ENCODE measurements at regions not wholly inside any gene's neighbourhood (a gene's known extent, or its start where the extent isn't known, plus 50 kb on each side); places are given as distances from the start of the nearest gene placed in this dataset.

DNA sequence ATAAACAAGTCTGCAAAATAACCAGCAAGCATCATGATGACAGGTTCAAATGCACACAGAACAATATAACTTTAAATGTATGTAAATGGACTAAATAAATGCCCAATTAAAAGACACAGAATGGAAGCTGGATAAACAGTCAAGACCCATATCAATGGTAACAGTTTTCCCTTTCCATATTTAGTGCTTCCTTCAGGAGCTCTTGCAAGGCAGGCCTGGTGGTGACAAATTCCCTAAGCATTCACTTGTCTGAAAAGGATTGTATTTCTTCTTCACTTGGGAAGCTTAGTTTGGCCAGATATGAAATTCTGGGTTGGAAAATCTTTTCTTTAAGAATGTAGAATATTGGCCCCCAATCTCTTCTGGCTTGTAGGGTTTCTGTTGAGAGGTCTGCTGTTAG is 120.2 kb upstream of the RASA1 start (continued):
- TF ChIP-seq, protein P1, sequence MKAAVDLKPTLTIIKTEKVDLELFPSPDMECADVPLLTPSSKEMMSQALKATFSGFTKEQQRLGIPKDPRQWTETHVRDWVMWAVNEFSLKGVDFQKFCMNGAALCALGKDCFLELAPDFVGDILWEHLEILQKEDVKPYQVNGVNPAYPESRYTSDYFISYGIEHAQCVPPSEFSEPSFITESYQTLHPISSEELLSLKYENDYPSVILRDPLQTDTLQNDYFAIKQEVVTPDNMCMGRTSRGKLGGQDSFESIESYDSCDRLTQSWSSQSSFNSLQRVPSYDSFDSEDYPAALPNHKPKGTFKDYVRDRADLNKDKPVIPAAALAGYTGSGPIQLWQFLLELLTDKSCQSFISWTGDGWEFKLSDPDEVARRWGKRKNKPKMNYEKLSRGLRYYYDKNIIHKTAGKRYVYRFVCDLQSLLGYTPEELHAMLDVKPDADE (IDR thresholded peaks at IDR 0.05): no peak
- TF ChIP-seq, protein P2, sequence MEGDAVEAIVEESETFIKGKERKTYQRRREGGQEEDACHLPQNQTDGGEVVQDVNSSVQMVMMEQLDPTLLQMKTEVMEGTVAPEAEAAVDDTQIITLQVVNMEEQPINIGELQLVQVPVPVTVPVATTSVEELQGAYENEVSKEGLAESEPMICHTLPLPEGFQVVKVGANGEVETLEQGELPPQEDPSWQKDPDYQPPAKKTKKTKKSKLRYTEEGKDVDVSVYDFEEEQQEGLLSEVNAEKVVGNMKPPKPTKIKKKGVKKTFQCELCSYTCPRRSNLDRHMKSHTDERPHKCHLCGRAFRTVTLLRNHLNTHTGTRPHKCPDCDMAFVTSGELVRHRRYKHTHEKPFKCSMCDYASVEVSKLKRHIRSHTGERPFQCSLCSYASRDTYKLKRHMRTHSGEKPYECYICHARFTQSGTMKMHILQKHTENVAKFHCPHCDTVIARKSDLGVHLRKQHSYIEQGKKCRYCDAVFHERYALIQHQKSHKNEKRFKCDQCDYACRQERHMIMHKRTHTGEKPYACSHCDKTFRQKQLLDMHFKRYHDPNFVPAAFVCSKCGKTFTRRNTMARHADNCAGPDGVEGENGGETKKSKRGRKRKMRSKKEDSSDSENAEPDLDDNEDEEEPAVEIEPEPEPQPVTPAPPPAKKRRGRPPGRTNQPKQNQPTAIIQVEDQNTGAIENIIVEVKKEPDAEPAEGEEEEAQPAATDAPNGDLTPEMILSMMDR (conservative IDR thresholded peaks at IDR 0.05; ENCODE audit: low read depth in 2 of 2): no peak
- no peak for TF ChIP-seq ZNF331 (CRISPR knock-in tag; IDR thresholded peaks at IDR 0.05; ENCODE audit: low read depth)
- TF ChIP-seq EZH2phosphoT487 (IDR thresholded peaks at IDR 0.05; ENCODE audit: unreplicated experiment): no peak
- TF ChIP-seq, protein P3, sequence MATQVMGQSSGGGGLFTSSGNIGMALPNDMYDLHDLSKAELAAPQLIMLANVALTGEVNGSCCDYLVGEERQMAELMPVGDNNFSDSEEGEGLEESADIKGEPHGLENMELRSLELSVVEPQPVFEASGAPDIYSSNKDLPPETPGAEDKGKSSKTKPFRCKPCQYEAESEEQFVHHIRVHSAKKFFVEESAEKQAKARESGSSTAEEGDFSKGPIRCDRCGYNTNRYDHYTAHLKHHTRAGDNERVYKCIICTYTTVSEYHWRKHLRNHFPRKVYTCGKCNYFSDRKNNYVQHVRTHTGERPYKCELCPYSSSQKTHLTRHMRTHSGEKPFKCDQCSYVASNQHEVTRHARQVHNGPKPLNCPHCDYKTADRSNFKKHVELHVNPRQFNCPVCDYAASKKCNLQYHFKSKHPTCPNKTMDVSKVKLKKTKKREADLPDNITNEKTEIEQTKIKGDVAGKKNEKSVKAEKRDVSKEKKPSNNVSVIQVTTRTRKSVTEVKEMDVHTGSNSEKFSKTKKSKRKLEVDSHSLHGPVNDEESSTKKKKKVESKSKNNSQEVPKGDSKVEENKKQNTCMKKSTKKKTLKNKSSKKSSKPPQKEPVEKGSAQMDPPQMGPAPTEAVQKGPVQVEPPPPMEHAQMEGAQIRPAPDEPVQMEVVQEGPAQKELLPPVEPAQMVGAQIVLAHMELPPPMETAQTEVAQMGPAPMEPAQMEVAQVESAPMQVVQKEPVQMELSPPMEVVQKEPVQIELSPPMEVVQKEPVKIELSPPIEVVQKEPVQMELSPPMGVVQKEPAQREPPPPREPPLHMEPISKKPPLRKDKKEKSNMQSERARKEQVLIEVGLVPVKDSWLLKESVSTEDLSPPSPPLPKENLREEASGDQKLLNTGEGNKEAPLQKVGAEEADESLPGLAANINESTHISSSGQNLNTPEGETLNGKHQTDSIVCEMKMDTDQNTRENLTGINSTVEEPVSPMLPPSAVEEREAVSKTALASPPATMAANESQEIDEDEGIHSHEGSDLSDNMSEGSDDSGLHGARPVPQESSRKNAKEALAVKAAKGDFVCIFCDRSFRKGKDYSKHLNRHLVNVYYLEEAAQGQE (IDR thresholded peaks at IDR 0.05; ENCODE audit: unreplicated experiment): no peak
- TF ChIP-seq NANOG (IDR thresholded peaks at IDR 0.05; ENCODE audit: borderline replicate concordance): no peak
- TF ChIP-seq EZH2 (IDR thresholded peaks at IDR 0.05; ENCODE audit: low read depth, unreplicated experiment): no peak
- no peak for TF ChIP-seq POLR2AphosphoS5 (IDR thresholded peaks at IDR 0.05; ENCODE audit: low read depth)
- TF ChIP-seq JUNB (IDR thresholded peaks at IDR 0.05; ENCODE audit: unreplicated experiment): no peak
- no peak for TF ChIP-seq ZNF114 (CRISPR knock-in tag; IDR thresholded peaks at IDR 0.05)
- TF ChIP-seq CREB1 (CRISPR knock-in tag; IDR thresholded peaks at IDR 0.05; ENCODE audit: low read depth): no peak
- TF ChIP-seq STAT1 (IDR thresholded peaks at IDR 0.05; ENCODE audit: unreplicated experiment): no peak

DNA sequence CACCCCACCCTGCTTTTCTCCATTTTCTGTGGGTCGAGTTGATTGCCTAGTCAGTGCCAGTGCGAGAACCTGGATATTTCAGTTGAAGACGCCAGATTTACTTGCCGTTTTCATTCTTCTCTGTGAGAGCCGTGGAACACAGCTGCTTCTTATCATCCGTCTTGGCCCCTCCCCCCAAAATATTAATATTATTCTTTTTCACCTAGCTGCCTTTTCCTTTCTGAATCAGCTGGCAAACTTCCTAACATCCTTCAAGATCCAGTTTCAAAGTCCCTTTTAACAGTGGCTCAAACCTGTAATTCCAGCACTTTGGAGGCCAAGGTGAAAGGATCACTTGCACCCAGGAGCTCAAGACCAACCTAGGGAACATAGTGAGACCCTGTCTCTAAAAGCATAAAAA is 117.1 kb upstream of the RASA1 start:
- no peak for ATAC-seq
- H3K27ac Mint-ChIP-seq: no peak overlapping the region; the same call in 1 of the 2 replicates
- H3K27me3 Mint-ChIP-seq (ENCODE audit: insufficient read depth, low read depth, poor library complexity): no peaks in the 10 kb centered on the region
- Histone ChIP-seq H2AFZ (no peak overlapping the region), H3K4me2 (no peak overlapping the region), H3K36me3 (ENCODE audit: insufficient read depth) (no peaks in the 10 kb centered on the region), H3F3A (replicated peaks; ENCODE audit: low read depth) (no peaks in the 10 kb centered on the region), H3K79me2 (replicated peaks; ENCODE audit: insufficient read depth) (no peaks in the 10 kb centered on the region), H3K27ac (ENCODE audit: low read depth) (no peak overlapping the region), H3K9me2 (ENCODE audit: insufficient read depth) (no peaks in the 10 kb centered on the region), H3K4me1 (ENCODE audit: insufficient read depth) (no peaks in the 10 kb centered on the region), H4K20me1 (replicated peaks; ENCODE audit: insufficient read depth) (no peaks in the 10 kb centered on the region), H3K4me3 (no peak overlapping the region), H3K27me3 (ENCODE audit: insufficient read depth) (no peaks in the 10 kb centered on the region)
- H3K4me3 Mint-ChIP-seq: no peak overlapping the region
- no peaks in the 10 kb centered on the region for H3K36me3 Mint-ChIP-seq (ENCODE audit: low read depth)
- H3K9me3 Mint-ChIP-seq: no peaks in the 10 kb centered on the region
- no peaks in the 10 kb centered on the region for H3K4me1 Mint-ChIP-seq
- TF ChIP-seq CREB1 (CRISPR knock-in tag; IDR thresholded peaks at IDR 0.05; ENCODE audit: low read depth): no peak
- no peak for DNase-seq (ENCODE audit: low spot score)

Data from GM23338 (cell line).